Left forelimb (tissue), 1 donor: ENCODE measurements at regions not wholly inside any gene's neighbourhood (a gene's known extent, or its start where the extent isn't known, plus 50 kb on each side); places are given as distances from the start of the nearest gene placed in this dataset.
"Not testable (repeated sequence)": the region's sequence is repeated elsewhere in the genome, so short reads cannot be mapped to it uniquely, and the experiment has no call there.

ENCODE experiments used
- DNase-seq: peaks from one replicate; pipeline ENCODE4 v3.0.0-alpha.2; 2018; ENCODE audit warnings: low spot score

DNA sequence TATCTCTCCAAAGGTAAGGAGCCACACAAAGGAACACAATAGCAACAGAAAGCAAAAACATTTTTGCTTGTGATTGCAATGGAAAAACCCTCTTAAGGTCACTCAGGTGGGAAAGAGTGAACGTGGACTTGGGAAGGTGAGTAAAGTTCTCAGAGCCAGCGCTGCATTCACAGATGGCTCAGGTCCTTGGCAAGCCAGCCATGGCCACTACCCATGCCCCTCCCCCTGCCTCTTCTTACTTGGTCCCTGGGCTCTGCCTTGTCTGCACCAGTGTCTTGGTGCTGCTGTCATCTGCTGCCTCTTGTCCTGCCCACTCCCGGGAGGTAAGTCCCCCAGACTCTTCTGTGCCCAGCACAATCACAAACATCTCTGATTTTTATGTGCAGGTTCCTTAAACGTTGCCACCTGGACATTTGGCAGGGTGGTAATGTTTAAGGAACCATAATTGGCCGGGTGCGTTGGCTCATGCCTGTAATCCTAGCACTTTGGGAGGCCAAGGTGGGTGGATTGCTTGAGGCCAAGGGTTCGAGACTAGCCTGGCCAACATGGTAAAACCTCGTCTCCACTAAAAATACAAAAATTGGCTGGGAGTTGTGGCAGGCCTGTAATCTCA lies 74.6 kb downstream of the FEM1C start:
- no peak for DNase-seq

DNA sequence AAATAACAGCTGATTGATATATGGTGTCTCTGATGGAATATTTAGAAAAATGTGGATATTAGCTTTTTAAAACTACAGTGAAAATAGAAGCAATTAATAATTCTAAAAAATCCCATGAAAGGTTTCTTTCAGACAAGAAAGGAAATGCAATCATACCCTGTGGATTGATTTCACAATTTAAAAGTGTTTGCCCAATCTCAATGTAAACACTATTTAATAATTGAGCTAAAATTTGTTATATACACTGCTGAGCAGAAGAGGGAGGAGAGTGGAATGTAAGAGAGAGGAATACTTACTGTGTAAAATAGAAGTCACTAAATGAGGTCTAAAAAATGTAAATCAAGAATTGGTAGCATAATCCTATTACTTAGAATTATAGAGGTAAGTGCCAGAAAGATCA lies 76.9 kb downstream of the FEM1C start:
- DNase-seq: no peak

DNA sequence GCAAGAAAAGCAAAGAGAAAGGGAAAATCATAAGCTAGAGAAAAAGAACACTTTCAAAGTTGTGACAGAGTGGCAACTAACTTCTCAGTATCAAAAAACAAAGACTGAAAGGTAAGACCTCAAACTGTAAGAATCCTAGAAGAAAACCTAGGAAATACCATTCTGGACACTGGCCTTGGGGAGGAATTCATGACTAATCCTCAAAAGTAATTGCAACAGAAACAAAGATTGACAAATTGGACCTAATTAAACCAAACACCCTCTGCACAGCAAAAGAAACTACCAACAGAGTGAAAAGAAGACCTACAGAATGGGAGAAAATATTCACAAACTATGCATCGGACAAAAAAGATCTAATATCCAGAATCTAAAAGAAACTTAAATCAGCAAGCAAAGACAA lies 79.1 kb downstream of the FEM1C start:
- DNase-seq: no peak

DNA sequence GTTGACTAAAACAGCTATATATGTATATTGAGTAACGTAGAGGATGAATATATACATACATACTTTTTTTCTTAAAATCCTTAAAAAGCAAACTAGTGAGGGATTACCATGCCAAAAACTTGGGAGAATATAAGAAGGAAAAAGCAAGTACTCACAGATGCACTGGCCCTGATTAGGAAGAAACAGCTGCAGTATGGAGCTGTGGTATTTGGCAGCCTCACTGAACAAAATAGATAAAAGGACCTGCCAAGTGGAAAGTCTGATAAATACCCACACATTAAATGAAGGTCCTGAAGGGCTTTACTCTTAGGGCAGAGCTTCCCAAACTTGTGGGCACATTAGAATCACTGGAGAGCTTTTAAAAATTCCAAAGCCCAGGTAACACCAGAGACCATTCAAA lies 80.6 kb downstream of the FEM1C start:
- no peak for DNase-seq

DNA sequence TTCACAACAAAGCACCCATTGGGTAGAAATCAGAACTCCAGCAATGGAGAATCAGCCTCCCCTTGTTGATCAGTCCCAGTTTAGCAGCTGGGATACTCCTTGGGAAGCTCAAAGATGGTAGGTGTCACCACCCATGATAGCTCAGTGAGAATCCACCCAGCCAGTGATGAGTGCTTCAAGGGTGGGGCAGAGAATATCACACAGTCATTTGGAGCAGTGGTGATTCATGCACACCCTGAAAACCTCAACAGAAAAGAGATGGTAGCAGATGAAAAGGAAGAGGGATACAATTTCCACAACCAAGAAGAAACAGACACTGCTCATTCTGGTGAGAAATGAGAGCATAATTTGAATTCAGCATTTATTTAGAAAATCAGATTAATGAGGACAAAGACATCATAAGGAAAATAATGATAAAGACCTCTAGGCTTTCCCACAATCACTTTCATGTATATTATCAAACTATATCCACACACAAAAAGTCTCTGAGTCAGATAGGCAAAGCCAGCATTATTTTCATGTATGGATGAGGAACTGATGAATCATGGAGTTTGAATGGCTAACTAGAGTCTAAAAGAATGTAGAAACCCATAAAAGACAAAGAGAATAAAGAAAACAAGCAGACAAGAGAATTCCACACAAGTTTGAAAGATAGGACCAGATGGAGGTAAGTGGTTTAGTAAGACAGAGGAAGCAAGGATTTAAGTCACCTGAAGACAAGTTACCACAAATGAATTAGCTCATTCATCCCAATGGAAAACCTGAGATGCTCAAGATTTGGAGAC lies 82.9 kb downstream of the FEM1C start:
- no peak for DNase-seq

DNA sequence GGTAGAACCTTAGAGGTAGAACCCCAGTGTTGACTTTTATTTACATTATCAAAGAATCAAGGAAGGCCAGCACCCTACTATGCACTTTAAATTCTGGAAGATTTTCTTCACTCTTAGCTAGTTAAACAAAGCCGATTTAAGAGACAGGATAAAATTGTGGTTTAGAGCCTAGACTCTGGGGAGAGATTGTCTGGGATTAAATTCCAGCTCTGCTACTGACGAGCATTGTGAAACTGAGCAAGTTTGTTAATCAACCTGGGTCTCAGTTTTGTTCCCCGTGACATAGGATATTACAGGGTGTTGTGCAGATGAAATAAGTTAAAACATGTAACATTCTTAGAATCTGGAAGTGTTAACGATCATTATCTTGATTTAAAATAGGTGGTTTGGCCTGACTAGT lies 83.5 kb downstream of the FEM1C start:
- DNase-seq: no peak

DNA sequence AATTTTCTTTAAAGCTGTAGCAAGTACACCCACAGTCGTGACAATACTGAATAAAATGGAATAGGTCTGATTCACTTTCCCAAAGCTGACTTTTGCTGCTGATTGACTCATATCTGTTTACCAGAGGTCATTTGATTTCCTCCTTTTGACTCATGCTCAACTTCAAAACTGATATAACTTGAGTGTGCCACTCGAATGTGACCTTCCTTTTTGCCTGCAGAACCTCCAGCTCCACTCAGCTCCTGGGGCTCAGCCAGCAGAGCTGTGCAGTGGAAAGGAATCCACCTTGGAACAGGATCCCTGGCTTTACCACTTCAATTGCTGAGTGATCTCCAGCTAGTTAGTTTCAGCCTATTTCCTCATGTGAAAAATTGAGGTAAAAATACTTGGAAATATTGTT lies 84.1 kb downstream of the FEM1C start:
- no peak for DNase-seq

DNA sequence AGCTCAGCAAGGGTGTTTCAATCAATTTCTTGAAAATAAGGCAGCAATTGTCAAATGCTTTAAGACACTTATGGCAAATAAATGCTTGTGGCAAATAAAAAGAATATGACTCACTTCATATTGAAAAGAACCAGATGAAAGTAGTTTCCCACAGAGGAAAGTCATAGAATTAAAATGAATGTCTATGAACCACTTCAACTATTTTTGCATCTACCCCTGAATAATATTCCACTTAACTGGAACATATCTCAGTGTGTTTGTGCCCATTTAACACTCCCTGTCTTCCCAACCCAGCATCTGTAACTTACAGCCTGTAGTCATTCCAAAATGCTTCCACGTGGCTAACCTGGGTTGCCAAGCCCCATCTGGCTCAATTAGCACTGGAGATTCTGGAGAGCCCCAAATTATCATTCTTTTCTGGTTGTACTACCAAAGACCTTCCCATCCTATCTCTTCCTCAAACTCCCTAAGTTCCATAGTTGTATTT lies 84.7 kb downstream of the FEM1C start:
- DNase-seq: no peak

DNA sequence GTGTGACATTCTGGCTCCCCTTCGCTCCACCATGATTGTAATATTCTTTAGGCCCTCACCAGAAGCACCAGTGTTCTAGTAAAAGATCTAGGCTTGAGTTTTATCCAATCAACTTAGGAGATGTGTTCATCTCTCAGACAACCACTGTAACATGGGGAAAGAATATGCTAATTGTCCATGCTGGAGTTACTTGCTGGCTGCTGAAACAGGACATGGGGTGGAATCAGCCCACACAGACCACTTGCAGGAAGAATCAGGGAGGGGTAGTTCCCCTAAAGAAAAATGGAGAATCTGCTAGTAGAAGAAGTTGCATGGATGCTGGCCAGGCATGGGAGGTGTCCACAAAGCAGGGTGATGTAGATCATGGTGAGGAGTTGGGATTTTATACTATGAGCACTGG lies 86.2 kb downstream of the FEM1C start:
- DNase-seq: no peak

DNA sequence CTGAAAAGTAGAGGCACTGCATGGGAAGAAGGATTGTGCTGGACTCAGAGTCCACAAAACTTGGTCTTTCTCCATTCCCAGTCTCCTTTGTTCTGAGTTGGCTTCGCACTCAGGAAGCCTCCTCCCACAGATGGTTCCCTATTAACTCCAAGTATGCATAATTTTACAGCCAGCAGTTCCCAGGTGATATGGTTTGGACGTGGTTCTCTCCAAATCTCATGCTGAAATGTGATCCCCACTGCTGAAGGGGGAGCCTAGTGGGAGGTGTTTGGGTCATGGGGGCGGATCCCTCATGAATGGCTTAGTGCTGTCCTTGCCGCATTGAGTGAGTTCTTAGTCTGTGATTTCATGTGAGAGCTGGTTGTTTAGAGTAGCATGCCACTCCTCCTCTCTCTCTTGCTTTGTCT lies 86.6 kb downstream of the FEM1C start:
- DNase-seq: no peak

DNA sequence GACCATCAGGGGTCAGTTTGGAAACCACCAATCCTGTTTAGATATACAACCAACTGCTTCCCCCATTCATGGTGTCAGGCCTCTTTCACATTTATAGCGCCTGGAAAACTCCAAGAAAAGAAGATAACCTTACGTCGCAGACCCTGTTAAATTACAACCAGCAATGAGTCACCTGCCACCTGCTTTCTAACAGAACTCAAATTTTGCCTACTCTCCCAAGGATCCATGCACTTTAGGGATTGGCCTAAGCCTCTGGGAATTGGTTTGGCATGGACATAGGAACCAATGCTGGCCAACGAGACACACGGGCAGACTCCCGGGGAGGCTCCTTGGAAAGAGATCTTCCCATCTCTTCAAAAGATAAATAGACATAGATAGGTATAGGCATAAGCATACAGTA lies 87.0 kb downstream of the FEM1C start:
- no peak for DNase-seq

DNA sequence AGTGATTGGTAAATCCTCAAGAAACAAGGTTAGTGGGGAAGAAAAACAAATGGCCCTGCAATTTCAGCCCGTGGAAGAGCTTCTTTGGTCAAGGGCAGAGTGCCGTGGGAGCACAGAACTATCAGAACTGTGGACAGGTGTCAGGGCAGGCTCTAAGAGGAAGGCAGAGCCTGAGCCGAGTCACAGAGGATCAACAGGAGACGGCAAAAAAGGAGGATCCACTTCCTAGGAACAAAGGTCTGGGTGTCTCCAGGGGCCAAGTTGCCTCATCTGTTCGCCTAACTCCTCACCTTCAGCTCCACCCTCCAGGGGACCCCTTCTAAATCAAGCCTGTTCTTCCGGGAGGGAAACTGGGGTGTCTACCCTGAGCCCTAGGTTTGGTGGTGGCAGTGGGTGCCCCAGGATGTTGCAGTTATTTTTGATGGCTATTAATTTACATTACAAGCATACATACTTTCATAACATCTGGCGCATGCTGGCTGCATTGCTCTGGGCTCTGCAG lies 88.0 kb downstream of the FEM1C start:
- DNase-seq: no peak

DNA sequence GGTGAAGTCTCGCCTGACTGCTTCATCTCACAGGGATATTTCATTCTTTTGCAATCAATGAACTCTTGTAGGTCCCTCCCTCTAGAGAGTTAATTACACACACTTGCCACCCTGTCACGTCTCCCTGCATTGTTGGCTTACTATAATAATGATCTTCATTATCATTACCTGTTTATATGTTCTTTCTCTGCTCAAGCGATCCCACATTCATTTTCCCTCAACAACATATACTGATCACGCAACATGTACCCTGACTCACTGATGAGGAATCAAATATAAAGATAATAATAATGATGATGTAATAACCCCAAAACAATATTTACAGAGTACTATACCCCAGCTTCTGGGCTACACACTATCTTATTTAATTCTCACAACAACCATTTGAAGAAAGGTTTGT lies 88.5 kb downstream of the FEM1C start:
- no peak for DNase-seq

DNA sequence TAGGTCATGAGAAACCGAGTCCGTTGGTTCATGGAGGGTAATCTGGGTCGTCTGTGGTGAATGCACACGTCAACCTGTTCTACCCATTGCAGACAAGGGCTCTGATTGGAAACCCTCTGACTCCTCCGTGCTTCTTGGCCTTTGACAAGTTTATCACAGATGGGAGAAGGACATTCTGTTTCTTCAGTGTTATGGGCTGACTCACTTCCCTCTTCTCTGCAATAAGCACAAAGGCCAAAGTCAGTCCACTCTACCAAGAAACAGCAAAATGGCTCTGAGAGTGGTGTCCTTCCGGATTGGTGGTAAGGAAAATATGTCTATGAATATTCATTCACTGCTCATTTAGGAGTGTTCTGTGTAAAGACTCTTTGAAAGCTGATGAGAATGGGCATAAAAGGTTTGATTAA lies 89.3 kb downstream of the FEM1C start:
- no peak for DNase-seq

DNA sequence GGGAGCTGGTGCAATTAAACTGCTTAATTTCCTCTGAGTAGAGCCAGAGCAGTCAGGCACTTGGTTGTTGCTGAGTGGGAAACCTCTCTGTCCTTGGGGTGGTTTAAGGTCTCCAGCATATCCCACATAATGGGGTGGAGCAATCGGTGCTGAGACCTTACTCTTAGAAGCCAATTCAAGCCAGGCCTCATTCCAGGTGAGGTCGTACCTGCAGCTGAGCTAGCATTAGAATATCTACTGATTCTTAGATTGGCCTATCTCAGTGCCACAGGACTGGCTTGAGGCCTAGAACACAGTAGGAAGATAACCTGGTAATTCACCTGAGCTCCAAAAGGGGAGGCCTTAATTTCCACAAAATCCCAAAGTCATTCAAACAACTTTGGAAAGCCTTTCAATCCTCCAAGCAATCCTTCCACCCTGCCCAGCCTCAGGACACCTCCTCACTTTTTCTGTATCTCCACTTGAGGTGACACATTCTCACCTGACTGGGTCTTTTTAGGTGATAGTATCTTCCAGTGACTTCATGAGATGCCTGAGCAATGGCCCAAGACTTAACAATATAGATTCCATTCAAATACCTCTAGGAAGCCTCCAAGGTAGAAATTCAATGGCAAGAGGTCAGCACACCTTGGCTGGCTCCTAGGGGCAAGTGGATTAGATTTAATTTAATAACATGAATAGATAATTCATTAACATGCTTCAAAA lies 91.0 kb downstream of the FEM1C start:
- DNase-seq: no peak

DNA sequence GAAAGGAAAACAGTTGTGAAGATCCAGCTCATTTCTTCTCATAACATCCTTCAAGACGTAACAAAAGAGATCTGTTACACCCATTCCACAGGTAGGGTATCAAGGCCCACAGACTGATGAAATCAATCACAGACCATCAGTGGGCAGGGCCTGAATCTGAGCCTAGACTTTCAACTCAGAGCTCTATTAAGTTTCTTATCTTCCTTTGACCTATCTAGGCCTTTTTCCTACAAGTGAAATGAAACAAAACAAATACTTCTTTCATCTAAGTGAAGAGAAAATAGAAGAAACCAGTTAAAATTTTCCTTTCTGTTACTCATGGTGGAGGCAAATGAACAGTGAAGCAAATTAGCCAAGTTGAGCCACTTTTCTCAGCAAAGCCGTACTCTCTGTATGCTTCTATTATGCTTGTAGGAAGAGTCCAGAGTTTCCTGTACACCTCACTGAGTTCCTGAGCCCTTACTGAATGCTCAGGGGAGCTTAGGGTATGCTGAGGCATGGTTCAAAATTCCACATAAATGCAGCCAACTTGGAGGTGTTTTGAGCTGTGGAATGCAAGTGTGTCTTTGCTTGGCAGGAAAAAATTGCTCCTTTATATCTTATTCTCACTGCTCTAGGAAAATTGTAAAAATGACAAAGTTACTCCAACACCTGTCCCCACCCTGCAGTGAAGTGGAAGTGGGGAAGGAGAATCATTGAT lies 91.9 kb downstream of the FEM1C start:
- no peak for DNase-seq

DNA sequence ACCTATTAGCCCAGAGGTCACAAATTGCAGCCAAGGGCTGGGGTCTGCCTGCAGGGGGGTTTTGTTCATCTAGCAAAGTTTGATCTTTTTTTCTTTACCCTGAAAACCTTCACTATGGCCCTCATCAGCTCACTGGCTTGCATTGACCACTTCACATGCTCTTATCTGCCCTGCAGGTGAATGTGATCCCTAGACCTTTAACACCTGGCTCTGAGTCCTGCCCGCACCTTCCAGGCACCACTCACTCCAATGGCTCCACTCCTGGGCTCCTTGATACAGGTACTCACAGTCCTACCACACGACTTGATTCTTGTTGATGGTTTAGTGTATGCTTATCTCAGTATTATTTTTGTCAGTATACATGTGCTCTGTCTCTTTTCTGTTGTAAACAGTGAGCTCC lies 92.5 kb downstream of the FEM1C start:
- DNase-seq: no peak

DNA sequence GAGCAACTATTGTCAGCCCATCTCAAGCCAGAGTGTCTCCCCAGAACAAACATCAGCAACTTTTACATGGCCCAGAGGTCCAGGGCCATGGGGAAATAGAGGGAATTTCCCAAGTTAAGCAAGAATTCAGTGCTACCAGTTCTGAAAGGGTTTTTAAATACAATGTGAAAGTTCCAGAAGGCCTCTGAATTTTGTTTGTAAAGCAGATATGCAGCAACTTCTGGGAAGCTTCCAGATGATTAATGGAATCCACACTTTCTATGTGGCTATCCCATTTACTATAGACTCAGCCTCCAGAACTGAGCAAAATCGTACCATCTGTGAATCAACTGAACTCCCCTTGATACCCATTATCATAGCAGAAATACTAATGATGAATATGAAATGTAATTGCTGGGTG lies 93.8 kb downstream of the FEM1C start:
- DNase-seq: no peak

DNA sequence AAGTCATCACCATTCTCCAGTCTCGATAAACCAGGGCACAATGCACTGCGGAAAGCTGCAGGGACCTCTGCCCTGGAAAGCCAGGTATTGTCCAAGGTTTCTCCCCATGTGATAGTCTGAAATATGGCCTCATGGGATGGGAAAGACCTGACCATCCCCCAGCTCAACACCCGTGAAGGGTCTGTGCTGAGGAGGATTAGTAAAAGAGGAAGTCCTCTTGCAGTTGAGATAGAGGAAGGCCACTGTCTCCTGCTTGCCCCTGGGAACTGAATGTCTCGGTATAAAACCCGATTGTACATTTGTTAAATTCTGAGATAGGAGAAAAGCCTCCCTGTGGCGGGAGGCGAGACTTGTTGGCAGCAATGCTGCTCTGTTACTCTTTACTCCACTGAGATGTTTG lies 95.9 kb downstream of the FEM1C start:
- DNase-seq: not testable (repeated sequence)

DNA sequence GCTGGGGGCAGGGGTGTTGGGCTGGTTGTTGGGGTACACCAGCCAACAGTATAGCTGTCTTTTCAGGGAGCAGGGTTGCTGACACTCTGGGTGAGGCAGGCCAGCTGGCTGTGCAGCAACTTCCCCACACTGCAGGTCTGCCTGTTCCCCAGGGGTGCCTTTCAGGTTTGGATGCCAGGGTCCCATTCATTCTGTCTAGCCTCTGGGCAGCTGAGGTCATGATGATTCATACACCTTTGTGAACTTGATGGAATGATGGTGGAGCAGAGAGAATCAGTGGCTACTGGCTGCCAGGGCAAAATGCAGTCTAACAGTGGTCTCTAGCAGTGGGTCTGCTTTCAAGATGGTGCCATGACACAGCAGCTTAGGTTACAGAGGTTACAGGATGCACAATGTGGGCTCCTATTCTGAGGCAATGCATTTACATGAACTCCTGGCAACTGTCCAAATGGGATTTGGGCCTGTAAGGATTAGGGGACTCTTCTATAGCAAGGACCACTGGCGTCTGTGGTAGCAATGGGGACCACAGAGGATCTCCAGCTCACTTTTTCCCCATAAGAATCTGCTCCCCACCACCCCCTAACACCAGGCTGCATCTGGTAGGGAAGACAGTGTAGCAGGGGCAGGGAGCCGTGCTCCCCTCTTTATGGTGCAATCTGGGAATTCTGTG lies 103.7 kb downstream of the FEM1C start:
- DNase-seq: no peak

DNA sequence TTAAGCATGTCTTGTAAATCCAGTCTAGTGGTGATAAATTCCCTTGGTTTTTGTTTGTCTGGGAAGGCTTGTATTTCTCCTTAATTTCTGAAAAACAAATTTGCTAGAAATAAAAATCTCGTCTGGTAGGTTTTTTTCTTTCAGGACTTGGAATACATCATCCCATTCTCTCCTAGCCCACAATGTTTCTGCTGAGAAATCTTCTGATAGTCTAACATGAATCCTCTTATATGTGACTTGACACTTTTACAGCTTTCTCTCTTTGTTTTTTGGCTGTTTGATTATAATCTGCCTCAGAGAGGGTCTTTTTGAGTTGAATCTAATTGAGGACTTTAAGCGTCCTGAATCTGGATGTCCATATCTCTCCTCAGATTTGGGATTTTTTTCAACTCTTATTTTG lies 104.9 kb downstream of the FEM1C start:
- DNase-seq: no peak

DNA sequence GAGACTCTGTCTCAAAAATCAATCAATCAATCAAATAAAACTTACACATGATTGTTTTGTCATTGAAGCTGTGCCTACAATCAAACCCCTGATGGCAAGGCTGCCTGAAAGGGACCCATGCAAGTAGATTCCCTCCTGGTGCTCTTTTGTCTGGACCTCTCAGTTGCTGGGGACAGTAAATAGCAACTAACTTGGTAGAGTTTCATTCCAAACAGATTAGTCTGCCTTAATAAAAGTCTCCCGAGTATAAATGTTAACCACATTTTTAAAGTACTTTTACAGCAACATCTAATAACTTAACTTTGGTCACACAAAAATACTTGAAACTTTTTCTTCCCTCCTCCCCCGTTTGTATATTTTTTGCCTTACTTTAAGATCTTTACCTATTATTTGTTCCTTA lies 105.5 kb downstream of the FEM1C start:
- DNase-seq: no peak
